ENCODE measurements at regions not wholly inside any gene's neighbourhood (a gene's known extent, or its start where the extent isn't known, plus 50 kb on each side); places are given as distances from the start of the nearest gene placed in this dataset.
A peak's percentile ranks its signal among the peaks of the same experiment; 100 is the strongest.

DNA sequence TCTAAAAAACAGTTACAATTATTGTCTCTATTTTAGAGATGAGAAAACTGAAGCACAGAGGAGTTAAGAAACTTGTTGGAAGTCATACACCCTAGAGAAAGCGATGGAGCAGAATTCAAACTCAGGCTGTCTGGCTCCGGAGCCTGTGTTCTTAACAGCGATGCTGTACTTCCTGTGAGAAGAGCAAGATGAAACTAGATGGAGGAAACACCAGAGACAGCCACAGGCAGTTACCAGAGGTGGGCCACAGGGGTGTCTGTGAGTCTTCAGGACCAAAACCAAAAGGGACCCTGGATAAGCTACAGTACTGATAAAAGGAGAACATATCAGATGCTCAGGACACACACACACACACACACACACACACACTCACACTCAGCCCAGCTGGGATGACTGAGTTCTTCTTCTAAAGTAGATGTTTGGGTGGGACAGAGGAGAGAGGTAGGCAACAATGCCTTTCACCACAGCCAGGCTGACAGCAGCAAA lies 289.2 kb downstream of the FZD1 start:
- no peak for DNase-seq (ENCODE audit: low read depth)
- no peak for TF ChIP-seq CTCF (conservative IDR thresholded peaks at IDR 0.05; ENCODE audit: low read length)
- no peak overlapping the region for H3K4me3 ChIP-seq (ENCODE audit: low read length)

DNA sequence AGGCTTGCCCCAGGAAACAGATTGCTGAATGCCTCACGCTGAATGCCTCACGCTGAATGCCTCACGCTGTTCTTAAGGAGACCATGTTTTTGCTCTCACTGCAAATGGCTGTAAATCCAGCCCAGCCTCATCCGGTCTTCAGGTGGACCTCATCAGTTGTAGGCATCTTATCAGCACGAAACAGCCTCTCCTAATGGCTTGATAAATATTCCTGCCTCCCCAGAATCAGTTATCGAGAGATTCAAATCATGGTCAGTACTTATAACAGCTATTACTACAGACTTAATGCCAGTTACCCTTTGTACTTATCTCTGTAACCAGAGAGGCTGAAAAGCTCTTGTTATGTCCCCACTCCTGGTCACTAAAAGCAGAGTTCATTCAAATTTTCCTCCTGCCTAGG lies 290.6 kb downstream of the FZD1 start:
- DNase-seq (ENCODE audit: low read depth), result no peak
- TF ChIP-seq CTCF (conservative IDR thresholded peaks at IDR 0.05; ENCODE audit: low read length), result no peak
- no peak overlapping the region for H3K4me3 ChIP-seq (ENCODE audit: low read length)

DNA sequence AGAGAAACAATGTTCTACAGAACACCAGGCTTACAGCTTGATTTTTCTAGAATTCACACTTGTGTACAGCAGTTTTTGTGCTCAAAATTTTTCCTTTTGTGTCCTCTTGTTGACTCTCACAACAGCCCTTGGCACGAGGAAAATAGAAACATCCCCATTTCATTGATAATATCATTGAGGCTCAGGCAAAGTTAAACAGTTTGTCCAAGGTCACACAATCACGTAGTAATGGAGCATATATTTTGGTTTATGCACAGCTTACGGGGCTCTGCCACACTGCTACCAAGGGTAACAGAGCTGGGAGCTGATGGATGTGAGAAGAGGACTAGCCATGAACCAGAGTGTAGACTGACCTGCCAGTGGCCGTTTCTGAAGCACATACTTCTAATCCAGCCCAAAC lies 292.0 kb downstream of the FZD1 start:
- no peak overlapping the region for H3K4me3 ChIP-seq (ENCODE audit: low read length)
- no peak for TF ChIP-seq CTCF (conservative IDR thresholded peaks at IDR 0.05; ENCODE audit: low read length)
- DNase-seq (ENCODE audit: low read depth), result no peak

GRCh38 chr7:91556956-91557650 lies 292.9 kb downstream of the FZD1 start:
- TF ChIP-seq CTCF (conservative IDR thresholded peaks at IDR 0.05; ENCODE audit: low read length), result no peak
- no peak overlapping the region for H3K4me3 ChIP-seq (ENCODE audit: low read length)
- DNase-seq (ENCODE audit: low read depth), result peak; percentile 13

GRCh38 chr7:91557789-91558404 lies 293.7 kb downstream of the FZD1 start:
- H3K4me3 ChIP-seq (ENCODE audit: low read length), result no peak overlapping the region
- DNase-seq (ENCODE audit: low read depth), result peak; percentile 87
- no peak for TF ChIP-seq CTCF (conservative IDR thresholded peaks at IDR 0.05; ENCODE audit: low read length)

GRCh38 chr7:91559947-91560346 lies 295.7 kb downstream of the FZD1 start:
- H3K4me3 ChIP-seq (ENCODE audit: low read length), result no peak overlapping the region
- DNase-seq (ENCODE audit: low read depth), result no peak
- TF ChIP-seq CTCF (conservative IDR thresholded peaks at IDR 0.05; ENCODE audit: low read length), result no peak

DNA sequence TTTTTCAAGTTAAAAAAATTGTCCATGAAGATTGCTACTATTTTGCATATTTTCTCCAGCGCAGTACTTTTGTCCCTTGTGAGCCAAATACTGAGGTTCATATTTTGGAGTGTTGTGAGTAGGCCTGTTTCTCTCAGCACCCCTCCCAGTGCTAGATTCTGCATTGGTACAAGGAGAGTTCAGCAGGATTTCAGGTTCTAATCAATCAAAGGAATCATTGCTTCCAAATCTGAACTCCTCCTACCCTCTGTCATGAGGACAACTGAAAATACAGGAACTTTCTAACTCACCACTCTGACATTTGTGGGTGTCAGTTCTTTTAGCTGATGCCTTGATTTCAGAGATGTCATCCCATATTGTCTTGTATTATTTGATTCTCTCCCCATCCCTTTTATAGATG lies 299.9 kb downstream of the FZD1 start:
- H3K4me3 ChIP-seq (ENCODE audit: low read length), result no peak overlapping the region
- TF ChIP-seq CTCF (conservative IDR thresholded peaks at IDR 0.05; ENCODE audit: low read length), result no peak
- no peak for DNase-seq (ENCODE audit: low read depth)

All from AG10803 (cell line).